OCI-LY3 (cell line): ENCODE measurements at regions not wholly inside any gene's neighbourhood (a gene's known extent, or its start where the extent isn't known, plus 50 kb on each side); places are given as distances from the start of the nearest gene placed in this dataset.

Experiments
- CTCF ChIP-seq: fragments of 200-600, 300-600 bp; sonication (generic); IDR thresholded peaks from 2 replicates; pipeline ENCODE4 v1.5.1; 2014; ENCODE audit warnings: antibody characterized with exemption, low read length, low read depth
- EZH2phosphoT487 ChIP-seq: fragments of 200-600 bp; shearing (Covaris generic); IDR thresholded peaks from 2 replicates; pipeline ENCODE4 v1.6.1; 2018; ENCODE audit warnings: antibody characterized with exemption, mixed run types, low read depth

GRCh38 chr2:217309056-217309455 is 449.2 kb upstream of the TNP1 start:
- TF ChIP-seq CTCF = no peak
- no peak for TF ChIP-seq EZH2phosphoT487
